HCT116 (cell line): ENCODE measurements at regions not wholly inside any gene's neighbourhood (a gene's known extent, or its start where the extent isn't known, plus 50 kb on each side); places are given as distances from the start of the nearest gene placed in this dataset.

ENCODE experiments used
- ATAC-seq: fragments of 200-7000 bp; cut with Tn5 transposase; 2 replicates; pipeline ENCODE4 v1.9.1; 2020; ENCODE audit warnings: mild to moderate bottlenecking, moderate library complexity
- BruUV-seq: library from RNA; stranded (reverse); fragments of 400-500 nt; replicated peaks from 2 replicates; lab custom pipeline; 2021; lab: Mats Ljungman, UMichigan
- CTCF ChIA-PET: fragments of 300-600 bp; sonication (Branson Sonifier 250); formaldehyde crosslinking; loops from one replicate; lab custom pipeline; 2021; ENCODE audit warnings: antibody characterized with exemption; lab: Charles Lee
- POLR2A ChIA-PET: fragments of 300-600, 350-600 bp; sonication (Branson Sonifier 250); formaldehyde crosslinking; loops from one replicate; lab custom pipeline; 2021; ENCODE audit warnings: antibody characterized with exemption; lab: Charles Lee
- RAD21 ChIA-PET, 2 experiments: fragments of 300-600 bp; sonication (Branson Sonifier 250); formaldehyde crosslinking; loops; one replicate each; lab custom pipeline; 2023; ENCODE audit warnings: low total read pairs in 2 of 2; ENCODE audit not compliant: uncharacterized antibody in 2 of 2, unreplicated experiment in 2 of 2, low non-redundant PET in 1 of 2; lab: Charles Lee
- DNase-seq: peaks from one replicate; pipeline ENCODE4 v3.0.0-alpha.2; 2010; ENCODE audit warnings: low read depth, low spot score
- H2AFZ ChIP-seq: fragments of 200-600 bp; shearing (Covaris generic), sonication (generic); 2 replicates; pipeline ENCODE4 v1.6.1; 2017; ENCODE audit warnings: low read depth, mixed run types, mixed read lengths, antibody characterized with exemption, low read length; ENCODE audit not compliant: poor library complexity, severe bottlenecking
- H3K27ac ChIP-seq: 2 replicates; pipeline ENCODE4 v1.5.1; 2012; ENCODE audit warnings: low read depth, low read length
- H3K27me3 ChIP-seq: fragments of 200-600 bp; sonication (generic); 2 replicates; pipeline ENCODE4 v1.6.1; 2016; ENCODE audit warnings: mixed run types, low read length, mixed read lengths; ENCODE audit not compliant: insufficient read depth
- H3K36me3 ChIP-seq, 2 experiments: fragments of 200-500 bp in 1 of 2; fragments of 200-600 bp in 1 of 2; sonication (Bioruptor generic) in 1 of 2; sonication (generic) in 1 of 2; 2 replicates each; pipeline versions ENCODE4 v1.5.1 to v1.6.1; 2014 to 2016; ENCODE audit warnings: low read length in 2 of 2, inconsistent platforms in 1 of 2, mixed read lengths in 1 of 2, mixed run types in 1 of 2; ENCODE audit not compliant: insufficient read depth in 2 of 2, control insufficient read depth in 1 of 2
- H3K4me1 ChIP-seq, 2 experiments: fragments of 200-600 bp in 1 of 2; sonication (generic) in 1 of 2; 2 replicates each; pipeline versions ENCODE4 v1.5.1 to v1.6.1; 2012 to 2017; ENCODE audit warnings: low read length in 2 of 2, inconsistent platforms in 1 of 2, mild to moderate bottlenecking in 1 of 2, mixed read lengths in 1 of 2, mixed run types in 1 of 2, moderate library complexity in 1 of 2; ENCODE audit not compliant: insufficient read depth in 2 of 2, control insufficient read depth in 1 of 2
- H3K4me2 ChIP-seq: fragments of 200-600 bp; sonication (generic); 2 replicates; pipeline ENCODE4 v1.6.1; 2017; ENCODE audit warnings: mixed run types, low read length, mixed read lengths
- H3K4me3 ChIP-seq, 2 experiments: fragments of 200-600 bp in 1 of 2; sonication (generic) in 1 of 2; replicated peaks in 1 of 2; 2 replicates each; pipeline ENCODE4 v1.5.1; 2011 to 2016; ENCODE audit warnings: low read length in 2 of 2, control low read depth in 1 of 2, low read depth in 1 of 2, mild to moderate bottlenecking in 1 of 2, mixed read lengths in 1 of 2, mixed run types in 1 of 2
- H3K79me2 ChIP-seq: fragments of 200-600 bp; sonication (generic); 2 replicates; pipeline ENCODE4 v1.6.1; 2017; ENCODE audit warnings: mild to moderate bottlenecking, mixed run types, low read length, moderate library complexity, mixed read lengths; ENCODE audit not compliant: insufficient read depth
- H3K9ac ChIP-seq: fragments of 200-600 bp; sonication (generic); 2 replicates; pipeline ENCODE4 v1.6.1; 2016; ENCODE audit warnings: low read length, mixed read lengths
- H3K9me2 ChIP-seq: fragments of 200-600 bp; sonication (generic), shearing (Covaris generic); 2 replicates; pipeline ENCODE4 v1.6.1; 2017; ENCODE audit warnings: mixed run types, mild to moderate bottlenecking, moderate library complexity; ENCODE audit not compliant: insufficient read depth
- H3K9me3 ChIP-seq, 2 experiments: fragments of 200-500 bp in 1 of 2; fragments of 200-600 bp in 1 of 2; sonication (Bioruptor generic) in 1 of 2; sonication (generic) in 1 of 2; 2 replicates each; pipeline ENCODE4 v1.6.1; 2014 to 2017; ENCODE audit warnings: low read length in 2 of 2, mixed read lengths in 2 of 2, inconsistent platforms in 1 of 2, low read depth in 1 of 2, mild to moderate bottlenecking in 1 of 2, mixed run types in 1 of 2, moderate library complexity in 1 of 2; ENCODE audit not compliant: control insufficient read depth in 1 of 2, insufficient read depth in 1 of 2
- H4K20me1 ChIP-seq: fragments of 200-600 bp; sonication (generic), shearing (Covaris generic); 2 replicates; pipeline ENCODE4 v1.6.1; 2017; ENCODE audit warnings: mixed run types, mild to moderate bottlenecking, moderate library complexity; ENCODE audit not compliant: insufficient read depth
- CEBPB ChIP-seq: IDR thresholded peaks from 2 replicates; pipeline ENCODE4 v1.6.1; 2012; ENCODE audit warnings: low read depth
- EGR1 ChIP-seq: IDR thresholded peaks from 2 replicates; pipeline ENCODE4 v1.6.1; 2012; ENCODE audit warnings: low read depth
- ELF1 ChIP-seq: IDR thresholded peaks from 2 replicates; pipeline ENCODE4 v1.6.1; 2012; ENCODE audit warnings: low read depth, borderline replicate concordance
- FOSL1 ChIP-seq: IDR thresholded peaks from 2 replicates; pipeline ENCODE4 v1.6.1; 2012; ENCODE audit warnings: low read depth
- POLR2A ChIP-seq: IDR thresholded peaks from 2 replicates; pipeline ENCODE4 v1.7.0; 2011; ENCODE audit warnings: borderline replicate concordance; ENCODE audit not compliant: insufficient read depth, insufficient read length; ENCODE audit errors: extremely low read depth
- POLR2AphosphoS5 ChIP-seq: IDR thresholded peaks from 2 replicates; pipeline ENCODE4 v1.6.1; 2011; ENCODE audit warnings: mild to moderate bottlenecking, low read depth, low read length, moderate library complexity
- RAD21 ChIP-seq: IDR thresholded peaks from 2 replicates; pipeline ENCODE4 v1.6.1; 2012; ENCODE audit warnings: low read depth, mild to moderate bottlenecking
- SIN3A ChIP-seq: IDR thresholded peaks from 2 replicates; pipeline ENCODE4 v1.6.1; 2012; ENCODE audit warnings: low read depth
- SP1 ChIP-seq: IDR thresholded peaks from 2 replicates; pipeline ENCODE4 v1.6.1; 2012; ENCODE audit warnings: low read depth
- YY1 ChIP-seq: IDR thresholded peaks from 2 replicates; pipeline ENCODE4 v1.6.1; 2011; ENCODE audit warnings: low read length, low read depth, moderate library complexity, mild to moderate bottlenecking; ENCODE audit not compliant: insufficient replicate concordance; ENCODE audit errors: extremely low read depth
- ZFX ChIP-seq: fragments of 450-650 bp; IDR thresholded peaks from 2 replicates; pipeline ENCODE4 v1.6.1; 2017
- ZNF274 ChIP-seq: fragments of 200-500 bp; sonication (Bioruptor generic); IDR thresholded peaks from 2 replicates; pipeline ENCODE4 v1.6.1; 2014; ENCODE audit warnings: mild to moderate bottlenecking, low read depth, low read length, inconsistent platforms
- intact Hi-C: fragments of 100-400 bp; cut with micrococcal nuclease; formaldehyde crosslinking; loops from 2 replicates; pipeline ENCODE4 v1.10.0; 2022
- TF ChIP-seq, protein P1 (sequence below), 3 experiments: fragments of 200-600 bp in 1 of 3; sonication (generic) in 1 of 3; IDR thresholded peaks in 2 of 3; conservative IDR thresholded peaks in 1 of 3; 2 replicates each; pipeline ENCODE4 v1.5.1; 2012 to 2017; ENCODE audit warnings: low read depth in 2 of 3, low read length in 2 of 3, antibody characterized with exemption in 1 of 3, borderline replicate concordance in 1 of 3, control low read depth in 1 of 3, mild to moderate bottlenecking in 1 of 3, mixed read lengths in 1 of 3, mixed run types in 1 of 3, moderate library complexity in 1 of 3; ENCODE audit not compliant: insufficient read depth in 1 of 3
- TF ChIP-seq, protein P2 (sequence below): IDR thresholded peaks from 2 replicates; pipeline ENCODE4 v1.6.1; 2011; ENCODE audit warnings: mild to moderate bottlenecking, low read length, moderate library complexity; ENCODE audit not compliant: insufficient replicate concordance; ENCODE audit errors: extremely low read depth
- TF ChIP-seq, protein P3 (sequence below): IDR thresholded peaks from 2 replicates; pipeline ENCODE4 v1.6.1; 2012

DNA sequence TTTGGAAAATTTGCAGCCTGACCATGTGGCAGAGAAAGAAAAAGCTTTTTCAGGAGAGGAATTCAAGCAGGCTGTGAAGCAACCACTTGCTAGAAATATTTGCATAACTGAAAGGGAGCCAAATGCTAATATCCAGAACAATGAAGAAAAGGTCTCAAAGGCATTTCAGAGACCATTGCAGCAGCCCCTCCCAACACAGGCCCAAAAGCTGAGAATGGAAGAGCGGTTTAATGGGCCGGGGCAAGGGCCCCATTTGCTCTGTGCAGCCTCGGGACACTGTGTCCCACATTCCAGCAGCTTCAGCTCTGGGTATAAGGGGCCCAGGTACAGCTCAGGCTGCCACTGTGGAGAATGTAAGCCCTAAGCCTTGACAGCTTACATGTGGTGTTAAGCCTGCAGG, 918.1 kb upstream of the POT1 start:
- Histone ChIP-seq H3K4me3 (no peak overlapping the region), H3K9ac (no peak overlapping the region), H3K79me2 (no peaks in the 10 kb centered on the region), H3K9me3 (no peaks in the 10 kb centered on the region), H3K27ac (no peak overlapping the region), H3K27me3 (no peaks in the 10 kb centered on the region), H2AFZ (no peak overlapping the region), H3K9me2 (no peaks in the 10 kb centered on the region), H4K20me1 (no peaks in the 10 kb centered on the region), H3K36me3 (no peaks in the 10 kb centered on the region), H3K4me2 (no peak overlapping the region), H3K4me1 (no peaks in the 10 kb centered on the region)
- TF ChIP-seq ELF1 (no peak), EGR1 (no peak)
- RAD21 ChIA-PET = no interaction called here
- ATAC-seq (no peak), DNase-seq (no peak)
- BruUV-seq = no TSS peak
- CTCF ChIA-PET = no interaction called here
- POLR2A ChIA-PET = no interaction called here
- intact Hi-C loops = no loop called here

DNA sequence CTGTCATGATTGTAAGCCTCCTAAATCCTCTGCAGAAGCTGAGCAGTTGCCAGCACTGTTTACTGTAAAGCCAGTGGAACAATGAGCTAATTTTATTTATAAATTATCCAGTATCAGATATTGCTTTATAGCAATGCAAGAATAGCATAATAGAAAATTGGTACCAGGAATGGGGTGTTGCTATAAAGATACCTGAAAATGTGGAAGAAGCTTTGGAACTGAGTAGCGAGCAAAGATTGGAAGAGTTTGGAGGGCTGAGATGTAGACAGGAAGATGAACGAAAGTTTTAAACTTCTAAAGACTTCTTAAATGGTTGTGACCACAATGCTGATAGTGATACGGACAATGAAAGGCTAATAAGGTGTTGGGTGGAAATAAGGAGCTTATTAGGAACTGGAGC, 917.4 kb upstream of the POT1 start:
- H3K9me3 ChIP-seq = no peaks in the 10 kb centered on the region
- RAD21 ChIA-PET = no interaction called here

More for the DNA sequence above, 917.4 kb upstream of the POT1 start:
- TF ChIP-seq, protein P1, sequence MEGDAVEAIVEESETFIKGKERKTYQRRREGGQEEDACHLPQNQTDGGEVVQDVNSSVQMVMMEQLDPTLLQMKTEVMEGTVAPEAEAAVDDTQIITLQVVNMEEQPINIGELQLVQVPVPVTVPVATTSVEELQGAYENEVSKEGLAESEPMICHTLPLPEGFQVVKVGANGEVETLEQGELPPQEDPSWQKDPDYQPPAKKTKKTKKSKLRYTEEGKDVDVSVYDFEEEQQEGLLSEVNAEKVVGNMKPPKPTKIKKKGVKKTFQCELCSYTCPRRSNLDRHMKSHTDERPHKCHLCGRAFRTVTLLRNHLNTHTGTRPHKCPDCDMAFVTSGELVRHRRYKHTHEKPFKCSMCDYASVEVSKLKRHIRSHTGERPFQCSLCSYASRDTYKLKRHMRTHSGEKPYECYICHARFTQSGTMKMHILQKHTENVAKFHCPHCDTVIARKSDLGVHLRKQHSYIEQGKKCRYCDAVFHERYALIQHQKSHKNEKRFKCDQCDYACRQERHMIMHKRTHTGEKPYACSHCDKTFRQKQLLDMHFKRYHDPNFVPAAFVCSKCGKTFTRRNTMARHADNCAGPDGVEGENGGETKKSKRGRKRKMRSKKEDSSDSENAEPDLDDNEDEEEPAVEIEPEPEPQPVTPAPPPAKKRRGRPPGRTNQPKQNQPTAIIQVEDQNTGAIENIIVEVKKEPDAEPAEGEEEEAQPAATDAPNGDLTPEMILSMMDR (IDR thresholded peaks at IDR 0.05 in 2 of 3, conservative IDR thresholded peaks at IDR 0.05 in 1 of 3; ENCODE audit: borderline replicate concordance in 1 of 3, insufficient read depth in 1 of 3, low read depth in 2 of 3, low read length in 2 of 3) = no peak
- no peak for TF ChIP-seq EGR1
- TF ChIP-seq SP1 = no peak
- no peak for TF ChIP-seq POLR2AphosphoS5
- no peak for TF ChIP-seq ELF1
- TF ChIP-seq FOSL1 = no peak
- TF ChIP-seq, protein P2, sequence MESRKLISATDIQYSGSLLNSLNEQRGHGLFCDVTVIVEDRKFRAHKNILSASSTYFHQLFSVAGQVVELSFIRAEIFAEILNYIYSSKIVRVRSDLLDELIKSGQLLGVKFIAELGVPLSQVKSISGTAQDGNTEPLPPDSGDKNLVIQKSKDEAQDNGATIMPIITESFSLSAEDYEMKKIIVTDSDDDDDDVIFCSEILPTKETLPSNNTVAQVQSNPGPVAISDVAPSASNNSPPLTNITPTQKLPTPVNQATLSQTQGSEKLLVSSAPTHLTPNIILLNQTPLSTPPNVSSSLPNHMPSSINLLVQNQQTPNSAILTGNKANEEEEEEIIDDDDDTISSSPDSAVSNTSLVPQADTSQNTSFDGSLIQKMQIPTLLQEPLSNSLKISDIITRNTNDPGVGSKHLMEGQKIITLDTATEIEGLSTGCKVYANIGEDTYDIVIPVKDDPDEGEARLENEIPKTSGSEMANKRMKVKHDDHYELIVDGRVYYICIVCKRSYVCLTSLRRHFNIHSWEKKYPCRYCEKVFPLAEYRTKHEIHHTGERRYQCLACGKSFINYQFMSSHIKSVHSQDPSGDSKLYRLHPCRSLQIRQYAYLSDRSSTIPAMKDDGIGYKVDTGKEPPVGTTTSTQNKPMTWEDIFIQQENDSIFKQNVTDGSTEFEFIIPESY = no peak
- no peak for TF ChIP-seq POLR2A
- no peak for TF ChIP-seq ZNF274
- no peak for TF ChIP-seq CEBPB
- TF ChIP-seq YY1 = no peak
- no peak for TF ChIP-seq ZFX
- TF ChIP-seq SIN3A = no peak
- TF ChIP-seq, protein P3, sequence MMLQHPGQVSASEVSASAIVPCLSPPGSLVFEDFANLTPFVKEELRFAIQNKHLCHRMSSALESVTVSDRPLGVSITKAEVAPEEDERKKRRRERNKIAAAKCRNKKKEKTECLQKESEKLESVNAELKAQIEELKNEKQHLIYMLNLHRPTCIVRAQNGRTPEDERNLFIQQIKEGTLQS = no peak
- no peak for TF ChIP-seq RAD21
- no peaks in the 10 kb centered on the region for H3K9me2 ChIP-seq
- H3K27ac ChIP-seq = no peak overlapping the region
- ChIA-PET CTCF (no interaction called here), POLR2A (no interaction called here)
- no peak overlapping the region for H3K4me2 ChIP-seq
- H3K4me1 ChIP-seq = no peaks in the 10 kb centered on the region
- no peaks in the 10 kb centered on the region for H4K20me1 ChIP-seq
- DNase-seq (no peak), ATAC-seq (no peak)
- no TSS peak for BruUV-seq
- intact Hi-C loops = no loop called here
- H3K4me3 ChIP-seq = no peak overlapping the region
- H3K36me3 ChIP-seq = no peaks in the 10 kb centered on the region
- H2AFZ ChIP-seq = no peak overlapping the region
- H3K79me2 ChIP-seq = no peaks in the 10 kb centered on the region
- H3K9ac ChIP-seq = no peak overlapping the region
- H3K27me3 ChIP-seq = no peaks in the 10 kb centered on the region
